ENCODE measurements at regions not wholly inside any gene's neighbourhood (a gene's known extent, or its start where the extent isn't known, plus 50 kb on each side); places are given as distances from the start of the nearest gene placed in this dataset.

GRCh38 chr15:31522028-31522427 is 195.4 kb downstream of the KLF13 start:
- no peak for DNase-seq
- H3K27ac ChIP-seq, result no peak overlapping the region
- no peaks in the 10 kb centered on the region for H3K4me1 ChIP-seq
- intact Hi-C loops (cut with DNase I), result no loop called here
- H3K4me3 ChIP-seq, result no peak overlapping the region
- 67 to 77% methylated on average over 4 of the region's 4 CpGs for WGBS, 2 donors
- H3K9me3 ChIP-seq, result no peaks in the 10 kb centered on the region
- H3K36me3 ChIP-seq, result no peaks in the 10 kb centered on the region
- H3K27me3 ChIP-seq, result no peaks in the 10 kb centered on the region
- no peak for TF ChIP-seq POLR2A (IDR thresholded peaks at IDR 0.05)
- TF ChIP-seq CTCF (IDR thresholded peaks at IDR 0.05), result no peak

GRCh38 chr15:31523027-31523654 is 196.5 kb downstream of the KLF13 start:
- intact Hi-C loops (cut with DNase I), result no loop called here
- no peaks in the 10 kb centered on the region for H3K36me3 ChIP-seq
- no peak overlapping the region for H3K27ac ChIP-seq
- H3K4me3 ChIP-seq, result no peak overlapping the region
- DNase-seq, result no peak
- 89 to 96% methylated on average over 2 to 6 of the region's 10 CpGs for WGBS, 2 donors
- no peaks in the 10 kb centered on the region for H3K9me3 ChIP-seq
- TF ChIP-seq POLR2A (IDR thresholded peaks at IDR 0.05) (no peak), CTCF (IDR thresholded peaks at IDR 0.05) (no peak)
- H3K4me1 ChIP-seq, result no peaks in the 10 kb centered on the region
- no peaks in the 10 kb centered on the region for H3K27me3 ChIP-seq

- no peaks in the 10 kb centered on the region for H3K4me1 ChIP-seq
- H3K27ac ChIP-seq, result no peak overlapping the region
- no peaks in the 10 kb centered on the region for H3K9me3 ChIP-seq
- no peak overlapping the region for H3K4me3 ChIP-seq
- H3K36me3 ChIP-seq, result no peaks in the 10 kb centered on the region
- H3K27me3 ChIP-seq, result no peaks in the 10 kb centered on the region
- TF ChIP-seq POLR2A (IDR thresholded peaks at IDR 0.05) (no peak), CTCF (IDR thresholded peaks at IDR 0.05) (no peak)
- WGBS, 2 donors, result 94 to 95% methylated on average over 3 to 4 of the region's 5 CpGs
- no peak for DNase-seq
- intact Hi-C loops (cut with DNase I), result no loop called here
Measured at GRCh38 chr15:31523655-31524049, 197.0 kb downstream of the KLF13 start.

- no peak for DNase-seq
Measured at GRCh38 chr15:31525185-31525695, 198.6 kb downstream of the KLF13 start.

More at GRCh38 chr15:31525185-31525695, 198.6 kb downstream of the KLF13 start:
- Histone ChIP-seq H3K4me1 (no peaks in the 10 kb centered on the region), H3K27me3 (no peaks in the 10 kb centered on the region), H3K9me3 (no peaks in the 10 kb centered on the region), H3K27ac (no peak overlapping the region), H3K36me3 (no peaks in the 10 kb centered on the region), H3K4me3 (no peak overlapping the region)
- 92 to 98% methylated on average over 5 of the region's 8 CpGs for WGBS, 2 donors
- TF ChIP-seq POLR2A (IDR thresholded peaks at IDR 0.05), result no peak
- TF ChIP-seq CTCF (IDR thresholded peaks at IDR 0.05), result no peak
- intact Hi-C loops (cut with DNase I), result no loop called here
